Fibroblast of mammary gland (primary cell): ENCODE measurements at regions not wholly inside any gene's neighbourhood (a gene's known extent, or its start where the extent isn't known, plus 50 kb on each side); places are given as distances from the start of the nearest gene placed in this dataset.

ENCODE experiments used
- DNase-seq: peaks from one replicate; pipeline ENCODE4 v3.0.0-alpha.2; 2010; ENCODE audit warnings: low read depth
- H3K4me3 ChIP-seq: 2 replicates; pipeline ENCODE4 v1.5.1; 2011; ENCODE audit warnings: low read depth, mild to moderate bottlenecking, low read length, moderate library complexity; ENCODE audit not compliant: control insufficient read depth
- CTCF ChIP-seq: conservative IDR thresholded peaks from 2 replicates; pipeline ENCODE4 v1.5.1; 2011; ENCODE audit warnings: low read depth, low read length, inconsistent platforms; ENCODE audit not compliant: control insufficient read depth, insufficient read depth

DNA sequence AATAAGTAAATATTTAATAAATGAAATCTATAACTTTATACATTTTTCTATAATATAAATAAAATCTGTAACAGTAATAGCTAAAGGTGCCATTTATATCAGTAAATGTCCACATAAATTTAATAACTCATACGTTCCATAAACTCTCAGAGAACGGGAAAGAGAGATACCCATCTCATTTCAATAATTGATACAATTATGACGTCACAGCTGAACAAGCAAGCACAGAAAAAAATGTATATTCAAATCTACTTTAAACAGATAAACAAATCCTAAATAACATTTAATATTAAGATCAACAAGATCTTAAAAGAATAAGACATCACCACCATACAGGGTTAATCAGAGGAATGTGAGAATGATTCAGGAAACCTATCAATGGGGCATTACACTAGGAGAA lies 1136.5 kb downstream of the TBC1D22A start:
- no peak for TF ChIP-seq CTCF
- DNase-seq = no peak
- H3K4me3 ChIP-seq = no peak overlapping the region

DNA sequence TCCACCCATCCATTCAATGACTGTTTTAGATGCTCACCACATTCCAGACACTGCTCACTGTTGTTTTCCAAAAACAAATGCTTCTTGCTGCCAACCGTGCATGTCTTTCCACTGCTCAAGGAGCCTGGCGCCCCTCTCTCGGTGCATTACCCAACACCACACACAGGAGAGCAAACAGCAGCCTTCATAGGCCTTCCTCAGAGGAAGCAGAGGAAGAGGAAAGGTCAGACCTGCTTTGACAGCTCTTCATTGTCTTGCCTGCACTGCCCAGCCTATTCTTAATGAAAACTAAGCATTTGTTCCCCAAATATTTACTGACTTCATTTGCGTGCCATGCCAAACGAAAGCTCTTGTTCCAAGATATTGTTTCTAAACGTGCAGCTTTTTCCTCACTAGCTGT lies 1129.2 kb downstream of the TBC1D22A start:
- no peak for DNase-seq
- no peak overlapping the region for H3K4me3 ChIP-seq
- no peak for TF ChIP-seq CTCF

DNA sequence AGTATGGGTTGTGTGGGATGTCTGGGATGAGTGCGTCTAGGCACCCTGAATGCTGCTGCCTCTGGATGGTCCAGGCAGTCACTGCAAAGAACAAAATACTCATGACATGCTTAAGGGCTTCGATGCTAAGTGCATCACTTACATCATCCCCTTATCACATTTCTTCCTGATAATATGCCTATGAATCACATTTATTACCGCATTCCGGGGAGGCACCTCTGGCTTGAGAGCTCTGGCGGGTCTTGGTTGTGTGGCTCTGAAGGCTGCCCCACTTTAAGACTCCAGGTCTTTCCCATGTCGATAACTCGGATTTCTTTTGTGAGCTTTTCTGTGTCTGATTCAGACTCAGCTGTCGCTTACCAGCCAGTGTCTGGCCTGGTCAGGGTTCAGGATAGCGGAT lies 1126.4 kb downstream of the TBC1D22A start:
- no peak for DNase-seq
- no peak overlapping the region for H3K4me3 ChIP-seq
- no peak for TF ChIP-seq CTCF

DNA sequence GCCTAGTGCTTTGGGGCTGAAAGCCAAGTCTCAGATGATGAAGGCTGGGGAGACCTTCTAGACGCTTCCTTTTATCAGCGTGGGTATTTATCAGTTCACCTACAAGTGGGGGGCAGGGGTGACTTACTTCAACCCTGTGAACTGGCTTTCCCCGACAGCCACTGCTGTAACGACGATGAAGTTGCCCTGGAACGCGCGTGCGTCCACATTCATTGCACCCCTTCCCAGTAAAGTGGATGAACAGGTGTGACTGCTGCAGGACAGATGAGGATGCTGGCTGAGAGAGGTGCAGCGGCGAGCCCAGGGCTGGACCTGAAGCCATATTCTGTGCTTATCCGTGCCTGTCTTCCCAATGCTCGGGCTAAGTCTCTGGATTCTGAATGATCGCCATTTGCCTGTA lies 1122.3 kb downstream of the TBC1D22A start:
- no peak for TF ChIP-seq CTCF
- no peak for DNase-seq
- H3K4me3 ChIP-seq = no peak overlapping the region

- no peak overlapping the region for H3K4me3 ChIP-seq
- no peak for DNase-seq
- no peak for TF ChIP-seq CTCF
These were observed 1121.8 kb downstream of the TBC1D22A start for GRCh38 chr22:47884200-47884599.

DNA sequence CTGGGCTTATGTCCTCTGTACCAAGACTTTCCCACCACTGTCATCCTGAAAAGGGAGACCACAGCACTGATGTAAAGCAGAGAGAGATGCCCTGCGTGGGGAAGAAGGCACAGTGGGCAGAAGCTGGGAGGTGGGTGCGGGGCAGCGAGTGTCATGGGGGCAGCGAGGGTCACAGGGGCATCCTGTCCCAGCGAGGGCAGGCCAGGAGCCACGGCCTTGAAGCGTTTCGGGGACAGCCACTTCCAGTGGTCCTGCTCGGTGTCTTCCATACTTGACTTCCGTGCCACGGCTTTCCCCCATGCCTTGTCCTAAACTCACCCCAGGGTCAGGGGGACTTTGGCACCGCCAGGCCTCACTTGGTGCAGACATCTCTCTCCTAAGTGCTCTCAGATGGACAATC lies 1121.3 kb downstream of the TBC1D22A start:
- no peak for TF ChIP-seq CTCF

DNA sequence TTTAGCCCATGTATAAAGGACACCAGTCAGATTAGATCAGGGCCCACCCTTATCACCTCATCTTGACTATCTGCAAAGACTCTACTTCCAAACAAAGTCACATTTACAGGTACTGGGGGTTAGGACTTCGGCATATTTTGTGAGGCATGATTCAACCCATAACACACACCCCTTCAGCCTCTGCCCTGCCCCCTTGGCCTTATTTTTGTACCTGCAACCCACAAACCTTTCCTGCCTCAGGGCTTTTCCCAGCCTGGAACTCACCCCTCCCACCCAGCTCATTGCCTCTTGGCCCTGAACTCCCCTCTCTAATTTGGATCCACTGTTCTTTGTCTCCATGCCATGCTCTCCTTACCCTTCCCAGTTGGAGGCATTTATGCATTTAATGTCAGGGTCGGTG lies 1116.9 kb downstream of the TBC1D22A start:
- no peak for TF ChIP-seq CTCF
- no peak overlapping the region for H3K4me3 ChIP-seq
- DNase-seq = no peak

More for the DNA sequence above, 1121.3 kb downstream of the TBC1D22A start:
- DNase-seq = no peak
- H3K4me3 ChIP-seq = no peak overlapping the region
